HEK293 (cell line): ENCODE measurements at regions not wholly inside any gene's neighbourhood (a gene's known extent, or its start where the extent isn't known, plus 50 kb on each side); places are given as distances from the start of the nearest gene placed in this dataset.

Experiments used
- CTCF ChIA-PET: fragments of 350-600 bp; formaldehyde crosslinking; extraction: SDS; loops from one replicate; lab custom pipeline; 2021; ENCODE audit warnings: antibody characterized with exemption; lab: Yijun Ruan, JAX
- POLR2A ChIA-PET: fragments of 300-600 bp; formaldehyde crosslinking; extraction: SDS; loops from one replicate; lab custom pipeline; 2020; ENCODE audit warnings: antibody characterized with exemption, inconsistent platforms; lab: Yijun Ruan, JAX
- H3K27ac ChIP-seq: fragments of 200-500 bp; sonication (Bioruptor generic); 2 replicates; pipeline ENCODE4 v1.5.1; 2014; ENCODE audit warnings: low read depth, low read length, control low read depth, inconsistent platforms; ENCODE audit errors: extremely low read depth
- H3K36me3 ChIP-seq, 2 experiments: fragments of 200-500 bp in 1 of 2; sonication (Bioruptor generic) in 1 of 2; 1 replicate in 1 of 2; 2 replicates in 1 of 2; pipeline ENCODE4 v1.5.1; 2014 to 2017; ENCODE audit warnings: inconsistent platforms in 2 of 2, low read length in 2 of 2; ENCODE audit not compliant: control insufficient read depth in 2 of 2, insufficient read depth in 1 of 2
- H3K4me1 ChIP-seq: fragments of 200-500 bp; sonication (Bioruptor generic); 2 replicates; pipeline ENCODE4 v1.5.1; 2014; ENCODE audit warnings: mild to moderate bottlenecking, low read length, inconsistent platforms; ENCODE audit not compliant: control insufficient read depth, insufficient read depth
- H3K4me3 ChIP-seq: 2 replicates; pipeline ENCODE4 v1.5.1; 2011; ENCODE audit warnings: low read depth, mild to moderate bottlenecking, control low read depth, low read length, moderate library complexity
- H3K9me3 ChIP-seq: fragments of 200-500 bp; sonication (Bioruptor generic); 2 replicates; pipeline ENCODE4 v1.5.1; 2014; ENCODE audit warnings: low read depth, low read length, inconsistent platforms; ENCODE audit not compliant: control insufficient read depth, insufficient read depth
- EGR2 ChIP-seq: fragments of 450-650 bp; formaldehyde crosslinking; IDR thresholded peaks from 2 replicates; pipeline ENCODE4 v1.5.1; 2016; ENCODE audit warnings: low read depth, missing biosample characterization, missing genetic modification characterization
- GFI1B ChIP-seq: fragments of 450-650 bp; formaldehyde crosslinking; IDR thresholded peaks from 2 replicates; pipeline ENCODE4 v1.5.1; 2016; ENCODE audit warnings: missing biosample characterization, missing genetic modification characterization
- HOXD13 ChIP-seq: sonication (generic); formaldehyde crosslinking; IDR thresholded peaks from 2 replicates; pipeline ENCODE4 v1.8.0; 2022; ENCODE audit warnings: missing genetic modification reagents, borderline replicate concordance
- KLF16 ChIP-seq: fragments of 450-650 bp; formaldehyde crosslinking; IDR thresholded peaks from 2 replicates; pipeline ENCODE4 v1.5.1; 2017; ENCODE audit warnings: missing biosample characterization, missing genetic modification characterization
- ZBTB48 ChIP-seq: fragments of 450-650 bp; formaldehyde crosslinking; IDR thresholded peaks from 2 replicates; pipeline ENCODE4 v1.5.1; 2016; ENCODE audit warnings: missing biosample characterization, missing genetic modification characterization
- ZFP3 ChIP-seq: fragments of 450-650 bp; formaldehyde crosslinking; IDR thresholded peaks from 2 replicates; pipeline ENCODE4 v1.5.1; 2016; ENCODE audit warnings: low read depth, missing biosample characterization, missing genetic modification characterization
- ZNF155 ChIP-seq: fragments of 450-650 bp; formaldehyde crosslinking; IDR thresholded peaks from 2 replicates; pipeline ENCODE4 v1.5.1; 2016; ENCODE audit warnings: missing biosample characterization, missing genetic modification characterization
- ZNF274 ChIP-seq, 2 experiments: fragments of 200-500 bp in 1 of 2; fragments of 450-650 bp in 1 of 2; sonication (Bioruptor generic) in 1 of 2; formaldehyde crosslinking in 1 of 2; IDR thresholded peaks; 2 replicates each; pipeline versions ENCODE4 v1.5.1 to v1.6.1; 2014 to 2016; ENCODE audit warnings: borderline replicate concordance in 1 of 2, inconsistent platforms in 1 of 2, low read length in 1 of 2, missing biosample characterization in 1 of 2, missing genetic modification characterization in 1 of 2
- ZNF324 ChIP-seq: fragments of 450-650 bp; formaldehyde crosslinking; IDR thresholded peaks from 2 replicates; pipeline ENCODE4 v1.5.1; 2016; ENCODE audit warnings: missing biosample characterization, missing genetic modification characterization
- ZNF366 ChIP-seq: fragments of 450-650 bp; formaldehyde crosslinking; conservative IDR thresholded peaks from 2 replicates; pipeline ENCODE4 v1.5.1; 2016; ENCODE audit warnings: missing biosample characterization, missing genetic modification characterization
- ZNF404 ChIP-seq: fragments of 450-650 bp; formaldehyde crosslinking; IDR thresholded peaks from 2 replicates; pipeline ENCODE4 v1.5.1; 2017; ENCODE audit warnings: missing biosample characterization, missing genetic modification characterization
- ZNF423 ChIP-seq: fragments of 450-650 bp; formaldehyde crosslinking; IDR thresholded peaks from 2 replicates; pipeline ENCODE4 v1.5.1; 2016; ENCODE audit warnings: missing biosample characterization, missing genetic modification characterization
- ZNF561 ChIP-seq: fragments of 450-650 bp; IDR thresholded peaks from 2 replicates; pipeline ENCODE4 v1.5.1; 2018; ENCODE audit warnings: missing biosample characterization, missing genetic modification characterization, borderline replicate concordance
- ZNF585B ChIP-seq: fragments of 450-650 bp; formaldehyde crosslinking; IDR thresholded peaks from 2 replicates; pipeline ENCODE4 v1.5.1; 2016; ENCODE audit warnings: missing biosample characterization, missing genetic modification characterization
- ZNF629 ChIP-seq: fragments of 450-650 bp; formaldehyde crosslinking; IDR thresholded peaks from 2 replicates; pipeline ENCODE4 v1.5.1; 2017; ENCODE audit warnings: missing biosample characterization, missing genetic modification characterization
- ZNF658 ChIP-seq: fragments of 450-650 bp; formaldehyde crosslinking; IDR thresholded peaks from 2 replicates; pipeline ENCODE4; 2016; ENCODE audit warnings: missing biosample characterization, missing genetic modification characterization
- ZNF664 ChIP-seq: fragments of 450-650 bp; formaldehyde crosslinking; IDR thresholded peaks from 2 replicates; pipeline ENCODE4 v1.5.1; 2016; ENCODE audit warnings: missing biosample characterization, missing genetic modification characterization
- ZNF791 ChIP-seq: fragments of 450-650 bp; formaldehyde crosslinking; IDR thresholded peaks from 2 replicates; pipeline ENCODE4 v1.5.1; 2016; ENCODE audit warnings: missing biosample characterization, missing genetic modification characterization
- TF ChIP-seq, protein P1 (sequence below): fragments of 450-650 bp; formaldehyde crosslinking; IDR thresholded peaks from 2 replicates; pipeline ENCODE4 v1.5.1; 2017; ENCODE audit warnings: missing biosample characterization, missing genetic modification characterization
- TF ChIP-seq, protein P2 (sequence below): fragments of 450-650 bp; formaldehyde crosslinking; IDR thresholded peaks from 2 replicates; pipeline ENCODE4 v1.5.1; 2016; ENCODE audit warnings: missing biosample characterization, missing genetic modification characterization, borderline replicate concordance
- TF ChIP-seq, protein P3 (sequence below): fragments of 450-650 bp; formaldehyde crosslinking; IDR thresholded peaks from 2 replicates; pipeline ENCODE4 v1.5.1; 2016; ENCODE audit warnings: missing biosample characterization, missing genetic modification characterization
- TF ChIP-seq, protein P4 (sequence below): sonication (generic); formaldehyde crosslinking; IDR thresholded peaks from 2 replicates; pipeline ENCODE4 v1.8.1; 2022; ENCODE audit warnings: mild to moderate bottlenecking, moderate library complexity, missing genetic modification reagents
- TF ChIP-seq, protein P5 (sequence below): fragments of 450-650 bp; formaldehyde crosslinking; IDR thresholded peaks from 2 replicates; pipeline ENCODE4 v1.5.1; 2016; ENCODE audit warnings: missing biosample characterization, missing genetic modification characterization
- TF ChIP-seq, protein P6 (sequence below): fragments of 450-650 bp; IDR thresholded peaks from 2 replicates; pipeline ENCODE4 v1.5.1; 2018; ENCODE audit warnings: missing biosample characterization, missing genetic modification characterization

DNA sequence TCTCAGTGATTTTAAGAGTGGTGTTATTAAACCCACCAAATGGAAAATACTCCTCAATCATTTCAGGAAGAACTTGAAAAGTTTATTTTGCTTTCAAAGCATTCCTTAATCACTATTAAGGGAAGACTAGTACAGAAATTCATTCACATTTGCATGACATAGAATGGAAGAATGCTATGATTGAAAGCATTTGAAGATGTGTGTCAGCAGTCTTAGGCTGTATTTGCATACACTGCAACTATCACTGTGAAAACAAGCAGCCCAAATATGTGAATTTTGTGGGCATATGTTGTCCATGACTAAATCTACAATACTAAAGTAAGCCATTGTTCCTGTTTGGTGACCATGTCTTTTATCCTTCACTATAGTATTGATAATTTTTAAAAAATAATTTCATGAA lies 95.8 kb downstream of the CNTN3 start (continued):
- TF ChIP-seq, protein P1, sequence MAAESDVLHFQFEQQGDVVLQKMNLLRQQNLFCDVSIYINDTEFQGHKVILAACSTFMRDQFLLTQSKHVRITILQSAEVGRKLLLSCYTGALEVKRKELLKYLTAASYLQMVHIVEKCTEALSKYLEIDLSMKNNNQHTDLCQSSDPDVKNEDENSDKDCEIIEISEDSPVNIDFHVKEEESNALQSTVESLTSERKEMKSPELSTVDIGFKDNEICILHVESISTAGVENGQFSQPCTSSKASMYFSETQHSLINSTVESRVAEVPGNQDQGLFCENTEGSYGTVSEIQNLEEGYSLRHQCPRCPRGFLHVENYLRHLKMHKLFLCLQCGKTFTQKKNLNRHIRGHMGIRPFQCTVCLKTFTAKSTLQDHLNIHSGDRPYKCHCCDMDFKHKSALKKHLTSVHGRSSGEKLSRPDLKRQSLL (tag by site-specific recombination), result no peak
- TF ChIP-seq, protein P2, sequence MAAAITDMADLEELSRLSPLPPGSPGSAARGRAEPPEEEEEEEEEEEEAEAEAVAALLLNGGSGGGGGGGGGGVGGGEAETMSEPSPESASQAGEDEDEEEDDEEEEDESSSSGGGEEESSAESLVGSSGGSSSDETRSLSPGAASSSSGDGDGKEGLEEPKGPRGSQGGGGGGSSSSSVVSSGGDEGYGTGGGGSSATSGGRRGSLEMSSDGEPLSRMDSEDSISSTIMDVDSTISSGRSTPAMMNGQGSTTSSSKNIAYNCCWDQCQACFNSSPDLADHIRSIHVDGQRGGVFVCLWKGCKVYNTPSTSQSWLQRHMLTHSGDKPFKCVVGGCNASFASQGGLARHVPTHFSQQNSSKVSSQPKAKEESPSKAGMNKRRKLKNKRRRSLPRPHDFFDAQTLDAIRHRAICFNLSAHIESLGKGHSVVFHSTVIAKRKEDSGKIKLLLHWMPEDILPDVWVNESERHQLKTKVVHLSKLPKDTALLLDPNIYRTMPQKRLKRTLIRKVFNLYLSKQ, result no peak
- TF ChIP-seq ZNF658 (no peak), ZNF404 (no peak), ZNF366 (tag by site-specific recombination) (no peak), ZNF155 (tag by site-specific recombination) (no peak)

DNA sequence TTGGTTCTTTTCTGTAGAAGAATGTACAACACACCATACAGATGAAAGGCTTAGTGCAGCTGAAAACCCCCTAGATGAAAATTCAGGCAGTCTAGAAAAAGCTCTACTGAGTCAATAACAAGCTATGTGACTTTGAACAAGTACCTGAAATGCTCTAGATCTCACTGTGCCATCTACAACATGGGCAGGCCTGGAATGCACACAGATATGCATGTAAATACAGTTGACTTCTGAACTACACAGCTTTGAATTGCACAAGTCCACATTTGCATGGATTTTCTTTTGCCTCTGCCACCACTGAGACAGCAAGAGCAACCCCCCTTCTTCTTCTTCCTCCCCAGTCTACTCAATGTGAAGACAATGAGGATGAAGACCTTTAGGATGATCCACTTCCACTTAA lies 98.4 kb downstream of the CNTN3 start:
- TF ChIP-seq ZNF664 (no peak), ZNF629 (no peak), EGR2 (no peak)
- TF ChIP-seq, protein P3, sequence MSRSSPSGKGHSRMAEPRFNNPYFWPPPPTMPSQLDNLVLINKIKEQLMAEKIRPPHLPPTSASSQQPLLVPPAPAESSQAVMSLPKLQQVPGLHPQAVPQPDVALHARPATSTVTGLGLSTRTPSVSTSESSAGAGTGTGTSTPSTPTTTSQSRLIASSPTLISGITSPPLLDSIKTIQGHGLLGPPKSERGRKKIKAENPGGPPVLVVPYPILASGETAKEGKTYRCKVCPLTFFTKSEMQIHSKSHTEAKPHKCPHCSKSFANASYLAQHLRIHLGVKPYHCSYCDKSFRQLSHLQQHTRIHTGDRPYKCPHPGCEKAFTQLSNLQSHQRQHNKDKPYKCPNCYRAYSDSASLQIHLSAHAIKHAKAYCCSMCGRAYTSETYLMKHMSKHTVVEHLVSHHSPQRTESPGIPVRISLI (tag by site-specific recombination), result no peak
- H3K36me3 ChIP-seq, result no peaks in the 10 kb centered on the region
- no peak overlapping the region for H3K4me3 ChIP-seq
- H3K27ac ChIP-seq, result no peak overlapping the region
- no peaks in the 10 kb centered on the region for H3K4me1 ChIP-seq
- no peaks in the 10 kb centered on the region for H3K9me3 ChIP-seq
- CTCF ChIA-PET, result interaction anchor here (0.5 kb wide), 1 partner anchor 171 kb away, joined by 3 read pairs; no protein-coding TSS in a partner anchor
- POLR2A ChIA-PET, result no interaction called here

DNA sequence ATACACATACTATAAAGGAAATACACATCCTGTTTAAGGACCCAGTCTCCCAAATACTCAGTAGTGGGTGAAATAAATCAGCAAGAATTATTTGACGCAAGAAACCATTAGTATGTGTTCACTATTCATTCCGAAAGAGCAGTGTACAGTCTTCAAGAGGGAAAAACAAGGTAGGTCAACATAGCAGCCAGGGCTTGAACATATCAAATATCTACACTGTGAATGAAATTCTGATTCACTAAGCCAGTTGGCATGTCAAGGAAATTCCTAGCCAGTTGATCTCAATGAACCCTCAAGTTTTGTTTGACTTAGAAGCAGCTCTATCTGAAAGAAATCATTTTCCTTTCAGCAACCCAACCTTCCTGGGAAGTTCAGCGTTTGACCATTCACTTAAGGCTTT lies 99.0 kb downstream of the CNTN3 start:
- H3K36me3 ChIP-seq, result no peaks in the 10 kb centered on the region
- CTCF ChIA-PET, result interaction anchor here (0.5 kb wide), 1 partner anchor 170 kb away, joined by 3 read pairs; no protein-coding TSS in a partner anchor
- H3K4me3 ChIP-seq, result no peak overlapping the region
- H3K9me3 ChIP-seq, result no peaks in the 10 kb centered on the region
- POLR2A ChIA-PET, result no interaction called here
- TF ChIP-seq ZBTB48 (tag by site-specific recombination) (no peak), ZNF423 (no peak), ZFP3 (tag by site-specific recombination) (no peak), HOXD13 (CRISPR knock-in tag) (no peak)
- TF ChIP-seq, protein P4, sequence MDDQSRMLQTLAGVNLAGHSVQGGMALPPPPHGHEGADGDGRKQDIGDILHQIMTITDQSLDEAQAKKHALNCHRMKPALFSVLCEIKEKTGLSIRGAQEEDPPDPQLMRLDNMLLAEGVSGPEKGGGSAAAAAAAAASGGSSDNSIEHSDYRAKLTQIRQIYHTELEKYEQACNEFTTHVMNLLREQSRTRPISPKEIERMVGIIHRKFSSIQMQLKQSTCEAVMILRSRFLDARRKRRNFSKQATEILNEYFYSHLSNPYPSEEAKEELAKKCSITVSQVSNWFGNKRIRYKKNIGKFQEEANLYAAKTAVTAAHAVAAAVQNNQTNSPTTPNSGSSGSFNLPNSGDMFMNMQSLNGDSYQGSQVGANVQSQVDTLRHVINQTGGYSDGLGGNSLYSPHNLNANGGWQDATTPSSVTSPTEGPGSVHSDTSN, result no peak
- H3K27ac ChIP-seq, result no peak overlapping the region
- no peaks in the 10 kb centered on the region for H3K4me1 ChIP-seq

DNA sequence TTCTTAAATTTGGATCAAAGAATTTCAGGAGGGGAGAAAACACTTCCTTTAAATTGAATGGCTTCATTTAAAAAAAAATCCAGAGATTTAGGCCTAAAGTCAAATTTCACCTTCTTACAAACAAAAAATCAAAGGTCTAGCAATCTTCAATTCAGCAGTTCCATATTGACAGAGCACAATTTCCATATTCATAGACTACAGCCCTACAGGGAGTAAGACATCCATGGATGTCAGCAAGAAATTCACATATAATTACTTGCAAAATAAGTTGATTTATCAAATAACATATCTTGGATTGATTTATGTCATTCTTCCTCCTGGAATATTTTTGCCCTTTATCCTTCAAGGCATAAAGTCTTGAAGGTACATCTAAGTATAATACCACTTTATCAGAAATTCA lies 103.4 kb downstream of the CNTN3 start:
- Histone ChIP-seq H3K4me3 (no peak overlapping the region), H3K36me3 (no peaks in the 10 kb centered on the region), H3K4me1 (no peaks in the 10 kb centered on the region), H3K27ac (no peak overlapping the region)
- POLR2A ChIA-PET, result no interaction called here
- TF ChIP-seq, protein P5, sequence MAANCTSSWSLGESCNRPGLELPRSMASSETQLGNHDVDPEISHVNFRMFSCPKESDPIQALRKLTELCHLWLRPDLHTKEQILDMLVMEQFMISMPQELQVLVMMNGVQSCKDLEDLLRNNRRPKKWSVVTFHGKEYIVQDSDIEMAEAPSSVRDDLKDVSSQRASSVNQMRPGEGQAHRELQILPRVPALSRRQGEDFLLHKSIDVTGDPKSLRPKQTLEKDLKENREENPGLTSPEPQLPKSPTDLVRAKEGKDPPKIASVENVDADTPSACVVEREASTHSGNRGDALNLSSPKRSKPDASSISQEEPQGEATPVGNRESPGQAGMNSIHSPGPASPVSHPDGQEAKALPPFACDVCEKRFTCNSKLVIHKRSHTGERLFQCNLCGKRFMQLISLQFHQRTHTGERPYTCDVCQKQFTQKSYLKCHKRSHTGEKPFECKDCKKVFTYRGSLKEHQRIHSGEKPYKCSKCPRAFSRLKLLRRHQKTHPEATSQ, result no peak
- TF ChIP-seq ZNF658, result no peak
- TF ChIP-seq ZNF561, result no peak
- no peak for TF ChIP-seq KLF16 (tag by site-specific recombination)
- TF ChIP-seq, protein P6, sequence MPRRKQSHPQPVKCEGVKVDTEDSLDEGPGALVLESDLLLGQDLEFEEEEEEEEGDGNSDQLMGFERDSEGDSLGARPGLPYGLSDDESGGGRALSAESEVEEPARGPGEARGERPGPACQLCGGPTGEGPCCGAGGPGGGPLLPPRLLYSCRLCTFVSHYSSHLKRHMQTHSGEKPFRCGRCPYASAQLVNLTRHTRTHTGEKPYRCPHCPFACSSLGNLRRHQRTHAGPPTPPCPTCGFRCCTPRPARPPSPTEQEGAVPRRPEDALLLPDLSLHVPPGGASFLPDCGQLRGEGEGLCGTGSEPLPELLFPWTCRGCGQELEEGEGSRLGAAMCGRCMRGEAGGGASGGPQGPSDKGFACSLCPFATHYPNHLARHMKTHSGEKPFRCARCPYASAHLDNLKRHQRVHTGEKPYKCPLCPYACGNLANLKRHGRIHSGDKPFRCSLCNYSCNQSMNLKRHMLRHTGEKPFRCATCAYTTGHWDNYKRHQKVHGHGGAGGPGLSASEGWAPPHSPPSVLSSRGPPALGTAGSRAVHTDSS (tag by site-specific recombination), result no peak
- TF ChIP-seq ZNF274 (IDR thresholded peaks at IDR 0.05; ENCODE audit: low read length), result no peak
- TF ChIP-seq ZNF274 (tag by site-specific recombination; IDR thresholded peaks at IDR 0.05; ENCODE audit: borderline replicate concordance), result no peak
- TF ChIP-seq ZNF324 (tag by site-specific recombination), result no peak
- TF ChIP-seq ZNF585B (tag by site-specific recombination), result no peak
- no peak for TF ChIP-seq GFI1B (tag by site-specific recombination)
- TF ChIP-seq ZBTB48 (tag by site-specific recombination), result no peak
- no peak for TF ChIP-seq ZNF791 (tag by site-specific recombination)
- TF ChIP-seq, all 188 proteins: peak for 0
- CTCF ChIA-PET, result no interaction called here
- no peaks in the 10 kb centered on the region for H3K9me3 ChIP-seq
